ACC112 (cell line): ENCODE measurements at regions not wholly inside any gene's neighbourhood (a gene's known extent, or its start where the extent isn't known, plus 50 kb on each side); places are given as distances from the start of the nearest gene placed in this dataset.

Experiments used
- H2AFZ ChIP-seq: fragments of 200-600 bp; sonication (generic); one replicate; pipeline ENCODE4 v1.6.0; 2017; ENCODE audit warnings: antibody characterized with exemption, low read length; ENCODE audit not compliant: unreplicated experiment
- H3K27ac ChIP-seq: fragments of 200-600 bp; sonication (generic); 2 replicates; pipeline ENCODE4 v1.5.1; 2014; ENCODE audit warnings: low read depth, mild to moderate bottlenecking, antibody characterized with exemption, low read length, moderate library complexity
- H3K27me3 ChIP-seq: fragments of 200-600 bp; sonication (generic); 2 replicates; pipeline ENCODE4 v1.6.1; 2014; ENCODE audit warnings: mild to moderate bottlenecking, antibody characterized with exemption, low read length, moderate library complexity, mixed read lengths; ENCODE audit not compliant: insufficient read depth
- H3K36me3 ChIP-seq: fragments of 200-600 bp; sonication (generic); 2 replicates; pipeline ENCODE4 v1.6.1; 2016; ENCODE audit warnings: mild to moderate bottlenecking, antibody characterized with exemption, low read length, moderate library complexity, mixed read lengths; ENCODE audit not compliant: insufficient read depth
- H3K4me1 ChIP-seq: fragments of 200-600 bp; sonication (generic); one replicate; pipeline ENCODE4 v1.6.1; 2016; ENCODE audit warnings: low read length, mixed read lengths; ENCODE audit not compliant: insufficient read depth, unreplicated experiment, control insufficient read depth
- H3K4me3 ChIP-seq: fragments of 200-600 bp; sonication (generic); 2 replicates; pipeline ENCODE4 v1.5.1; 2014; ENCODE audit warnings: mild to moderate bottlenecking, low read depth, low read length
- H3K79me2 ChIP-seq: fragments of 200-600 bp; sonication (generic); one replicate; pipeline ENCODE4 v1.6.0; 2016; ENCODE audit warnings: low read length; ENCODE audit not compliant: control insufficient read depth, unreplicated experiment, insufficient read depth

GRCh38 chr1:42006093-42006492 lies 87.4 kb upstream of the HIVEP3 start:
- Histone ChIP-seq H3K27me3 (no peaks in the 10 kb centered on the region; the same call in none of the 2 replicates), H2AFZ (no peak overlapping the region), H3K4me1 (peaks cover 4% of the 10 kb centered on the region), H3K79me2 (no peaks in the 10 kb centered on the region), H3K27ac (no peak overlapping the region), H3K4me3 (no peak overlapping the region), H3K36me3 (no peaks in the 10 kb centered on the region)

GRCh38 chr1:42005530-42005929 lies 86.8 kb upstream of the HIVEP3 start:
- H3K79me2 ChIP-seq, result no peaks in the 10 kb centered on the region

GRCh38 chr1:42004860-42005259 lies 86.1 kb upstream of the HIVEP3 start:
- Histone ChIP-seq H2AFZ (no peak overlapping the region), H3K27ac (no peak overlapping the region), H3K4me1 (peaks cover 4% of the 10 kb centered on the region), H3K79me2 (no peaks in the 10 kb centered on the region), H3K36me3 (no peaks in the 10 kb centered on the region), H3K27me3 (no peaks in the 10 kb centered on the region; the same call in none of the 2 replicates), H3K4me3 (no peak overlapping the region)

More at GRCh38 chr1:42005530-42005929, 86.8 kb upstream of the HIVEP3 start:
- Histone ChIP-seq H3K4me3 (no peak overlapping the region), H3K36me3 (no peaks in the 10 kb centered on the region), H3K4me1 (peaks cover 4% of the 10 kb centered on the region), H2AFZ (no peak overlapping the region), H3K27me3 (no peaks in the 10 kb centered on the region; the same call in none of the 2 replicates), H3K27ac (no peak overlapping the region)

- H3K27me3 ChIP-seq, result no peaks in the 10 kb centered on the region; the same call in none of the 2 replicates
- H3K36me3 ChIP-seq, result no peaks in the 10 kb centered on the region
- H3K27ac ChIP-seq, result no peak overlapping the region
- no peak overlapping the region for H2AFZ ChIP-seq
- no peak overlapping the region for H3K4me3 ChIP-seq
- peaks cover 4% of the 10 kb centered on the region for H3K4me1 ChIP-seq
- no peaks in the 10 kb centered on the region for H3K79me2 ChIP-seq
Observed at GRCh38 chr1:42004322-42004721, 85.6 kb upstream of the HIVEP3 start.

GRCh38 chr1:42003433-42003832 lies 84.7 kb upstream of the HIVEP3 start:
- no peak overlapping the region for H2AFZ ChIP-seq
- no peaks in the 10 kb centered on the region for H3K36me3 ChIP-seq
- no peak overlapping the region for H3K27ac ChIP-seq
- no peaks in the 10 kb centered on the region; the same call in none of the 2 replicates for H3K27me3 ChIP-seq
- peaks cover 4% of the 10 kb centered on the region for H3K4me1 ChIP-seq
- no peaks in the 10 kb centered on the region for H3K79me2 ChIP-seq
- H3K4me3 ChIP-seq, result no peak overlapping the region

GRCh38 chr1:42002220-42002619 lies 83.5 kb upstream of the HIVEP3 start:
- peaks cover 4% of the 10 kb centered on the region for H3K4me1 ChIP-seq
- H3K79me2 ChIP-seq, result no peaks in the 10 kb centered on the region
- H3K36me3 ChIP-seq, result no peaks in the 10 kb centered on the region
- H2AFZ ChIP-seq, result no peak overlapping the region
- no peak overlapping the region for H3K27ac ChIP-seq
- no peaks in the 10 kb centered on the region; the same call in 1 of the 2 replicates for H3K27me3 ChIP-seq
- no peak overlapping the region for H3K4me3 ChIP-seq

- Histone ChIP-seq H3K27ac (no peak overlapping the region), H3K4me3 (no peak overlapping the region), H3K79me2 (no peaks in the 10 kb centered on the region), H3K27me3 (no peaks in the 10 kb centered on the region; the same call in 1 of the 2 replicates), H3K4me1 (no peaks in the 10 kb centered on the region), H2AFZ (no peak overlapping the region), H3K36me3 (no peaks in the 10 kb centered on the region)
Observed at GRCh38 chr1:42000766-42001165, 82.0 kb upstream of the HIVEP3 start.

GRCh38 chr1:41999884-42000283 lies 81.2 kb upstream of the HIVEP3 start:
- H3K36me3 ChIP-seq, result no peaks in the 10 kb centered on the region
- no peaks in the 10 kb centered on the region for H3K79me2 ChIP-seq
- no peak overlapping the region for H3K27ac ChIP-seq
- no peaks in the 10 kb centered on the region; the same call in 1 of the 2 replicates for H3K27me3 ChIP-seq
- H2AFZ ChIP-seq, result no peak overlapping the region
- H3K4me3 ChIP-seq, result no peak overlapping the region
- no peaks in the 10 kb centered on the region for H3K4me1 ChIP-seq

- no peaks in the 10 kb centered on the region for H3K4me1 ChIP-seq
- H3K27me3 ChIP-seq, result no peaks in the 10 kb centered on the region
- no peaks in the 10 kb centered on the region for H3K79me2 ChIP-seq
- H3K27ac ChIP-seq, result no peak overlapping the region
- no peak overlapping the region for H3K4me3 ChIP-seq
- no peaks in the 10 kb centered on the region for H3K36me3 ChIP-seq
- no peak overlapping the region for H2AFZ ChIP-seq
Observed at GRCh38 chr1:41998250-41998649, 79.5 kb upstream of the HIVEP3 start.

- Histone ChIP-seq H3K27ac (no peak overlapping the region), H3K79me2 (no peaks in the 10 kb centered on the region), H3K36me3 (no peaks in the 10 kb centered on the region), H2AFZ (no peak overlapping the region), H3K4me3 (no peak overlapping the region), H3K27me3 (no peaks in the 10 kb centered on the region), H3K4me1 (no peaks in the 10 kb centered on the region)
Observed at GRCh38 chr1:41997153-41997552, 78.4 kb upstream of the HIVEP3 start.

GRCh38 chr1:41995441-41996130 lies 76.9 kb upstream of the HIVEP3 start:
- H3K27me3 ChIP-seq, result no peaks in the 10 kb centered on the region
- H3K4me3 ChIP-seq, result no peak overlapping the region
- H3K79me2 ChIP-seq, result no peaks in the 10 kb centered on the region
- H2AFZ ChIP-seq, result no peak overlapping the region
- H3K4me1 ChIP-seq, result no peaks in the 10 kb centered on the region
- no peaks in the 10 kb centered on the region for H3K36me3 ChIP-seq
- no peak overlapping the region for H3K27ac ChIP-seq
